ENCODE measurements at regions not wholly inside any gene's neighbourhood (a gene's known extent, or its start where the extent isn't known, plus 50 kb on each side); places are given as distances from the start of the nearest gene placed in this dataset.

DNA sequence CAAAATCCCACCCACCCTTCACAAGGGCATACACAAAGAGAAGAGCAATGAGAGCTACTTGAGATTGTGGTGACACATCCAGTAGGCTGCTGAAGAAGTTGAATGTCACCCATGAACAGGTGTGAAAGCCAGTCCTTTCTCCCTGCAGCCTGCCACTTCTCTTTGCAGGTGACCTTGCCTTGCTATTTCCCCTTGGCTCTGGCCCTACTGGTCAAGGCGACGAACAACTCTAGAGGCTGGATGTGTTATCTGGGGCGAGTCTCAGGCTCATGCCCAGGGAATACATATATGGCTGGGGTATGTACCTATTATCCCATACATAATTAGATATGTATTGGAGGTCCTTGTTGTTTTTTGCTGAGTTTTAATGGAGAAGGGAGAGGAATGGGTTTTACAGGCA is 70.2 kb upstream of the EGLN3 start:
- Mint-ChIP-seq H3K27ac (no peak overlapping the region), H3K36me3 (ENCODE audit: insufficient read depth) (no peaks in the 10 kb centered on the region), H3K27me3 (peaks cover 12% of the 10 kb centered on the region), H3K4me1 (ENCODE audit: low read depth) (peaks cover 14% of the 10 kb centered on the region), H3K4me3 (ENCODE audit: low read depth) (no peak overlapping the region), H3K9me3 (ENCODE audit: low read depth) (no peaks in the 10 kb centered on the region)
- no peak for DNase-seq (ENCODE audit: low spot score, unreplicated experiment)
- TF ChIP-seq, protein P1, sequence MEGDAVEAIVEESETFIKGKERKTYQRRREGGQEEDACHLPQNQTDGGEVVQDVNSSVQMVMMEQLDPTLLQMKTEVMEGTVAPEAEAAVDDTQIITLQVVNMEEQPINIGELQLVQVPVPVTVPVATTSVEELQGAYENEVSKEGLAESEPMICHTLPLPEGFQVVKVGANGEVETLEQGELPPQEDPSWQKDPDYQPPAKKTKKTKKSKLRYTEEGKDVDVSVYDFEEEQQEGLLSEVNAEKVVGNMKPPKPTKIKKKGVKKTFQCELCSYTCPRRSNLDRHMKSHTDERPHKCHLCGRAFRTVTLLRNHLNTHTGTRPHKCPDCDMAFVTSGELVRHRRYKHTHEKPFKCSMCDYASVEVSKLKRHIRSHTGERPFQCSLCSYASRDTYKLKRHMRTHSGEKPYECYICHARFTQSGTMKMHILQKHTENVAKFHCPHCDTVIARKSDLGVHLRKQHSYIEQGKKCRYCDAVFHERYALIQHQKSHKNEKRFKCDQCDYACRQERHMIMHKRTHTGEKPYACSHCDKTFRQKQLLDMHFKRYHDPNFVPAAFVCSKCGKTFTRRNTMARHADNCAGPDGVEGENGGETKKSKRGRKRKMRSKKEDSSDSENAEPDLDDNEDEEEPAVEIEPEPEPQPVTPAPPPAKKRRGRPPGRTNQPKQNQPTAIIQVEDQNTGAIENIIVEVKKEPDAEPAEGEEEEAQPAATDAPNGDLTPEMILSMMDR (IDR thresholded peaks at IDR 0.05; ENCODE audit: unreplicated experiment), result no peak

DNA sequence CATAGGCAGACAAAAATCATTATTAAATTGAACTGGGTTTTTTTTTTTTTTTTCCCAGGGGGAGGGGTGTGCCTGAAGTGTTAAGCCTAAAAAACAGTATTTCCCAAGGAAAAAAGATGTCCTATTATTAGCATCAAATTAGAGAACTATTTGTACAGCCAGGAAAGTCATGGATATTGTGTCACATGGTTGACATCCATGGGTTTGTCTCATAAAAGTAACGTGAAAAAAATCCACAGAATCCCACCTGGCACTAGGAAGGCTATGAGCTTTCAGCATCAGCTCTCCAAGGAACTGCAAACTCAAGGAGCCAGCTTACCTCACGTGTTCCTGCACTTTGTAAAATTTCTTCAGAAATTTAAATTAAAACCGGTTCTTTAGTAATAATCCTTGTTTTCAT is 69.1 kb upstream of the EGLN3 start:
- Mint-ChIP-seq H3K36me3 (ENCODE audit: insufficient read depth) (no peaks in the 10 kb centered on the region), H3K4me3 (ENCODE audit: low read depth) (no peak overlapping the region), H3K4me1 (ENCODE audit: low read depth) (peaks cover 14% of the 10 kb centered on the region)

DNA sequence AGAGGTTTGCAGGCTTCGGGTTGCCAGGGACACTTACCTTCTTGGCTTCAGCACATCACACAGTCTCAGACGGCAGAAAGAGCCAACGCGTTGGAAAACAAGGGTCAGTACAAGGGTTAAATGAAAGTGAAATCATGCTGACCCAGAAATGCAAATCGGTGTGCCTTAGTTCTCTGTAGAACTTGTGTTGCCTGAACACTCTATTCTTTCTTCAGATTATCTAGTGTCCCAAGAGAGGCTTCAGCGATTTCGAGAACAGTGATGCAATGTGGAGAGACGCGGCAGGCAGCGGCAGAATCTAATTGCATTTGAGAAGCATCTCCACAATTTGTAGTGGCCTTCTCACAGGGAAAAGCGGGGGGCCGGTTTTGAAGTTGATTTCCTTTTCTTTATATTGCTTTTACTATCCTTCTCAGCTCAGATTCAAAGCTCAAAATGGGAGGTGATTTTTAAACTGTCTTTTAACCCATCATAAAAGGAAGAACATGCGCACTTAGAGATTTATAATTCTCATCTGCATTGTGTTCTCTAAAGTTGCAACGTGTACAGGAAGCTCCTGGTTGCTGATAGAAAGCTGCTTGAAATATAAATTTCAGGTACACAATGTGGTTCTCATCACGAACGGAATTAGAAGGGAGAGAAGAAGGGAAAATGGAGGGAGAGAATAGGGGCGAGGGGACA is 67.8 kb upstream of the EGLN3 start:
- Mint-ChIP-seq H3K4me3 (ENCODE audit: low read depth) (no peak overlapping the region), H3K27ac (no peak overlapping the region), H3K9me3 (ENCODE audit: low read depth) (no peaks in the 10 kb centered on the region), H3K4me1 (ENCODE audit: low read depth) (peaks cover 2% of the 10 kb centered on the region), H3K27me3 (peaks cover 12% of the 10 kb centered on the region), H3K36me3 (ENCODE audit: insufficient read depth) (no peaks in the 10 kb centered on the region)
- TF ChIP-seq, protein P1 (IDR thresholded peaks at IDR 0.05; ENCODE audit: unreplicated experiment), result no peak
- DNase-seq (ENCODE audit: low spot score, unreplicated experiment), result no peak

More for the DNA sequence above, 69.1 kb upstream of the EGLN3 start:
- H3K27ac Mint-ChIP-seq, result no peak overlapping the region
- DNase-seq (ENCODE audit: low spot score, unreplicated experiment), result no peak
- H3K27me3 Mint-ChIP-seq, result peaks cover 12% of the 10 kb centered on the region
- TF ChIP-seq, protein P1 (IDR thresholded peaks at IDR 0.05; ENCODE audit: unreplicated experiment), result no peak
- no peaks in the 10 kb centered on the region for H3K9me3 Mint-ChIP-seq (ENCODE audit: low read depth)

DNA sequence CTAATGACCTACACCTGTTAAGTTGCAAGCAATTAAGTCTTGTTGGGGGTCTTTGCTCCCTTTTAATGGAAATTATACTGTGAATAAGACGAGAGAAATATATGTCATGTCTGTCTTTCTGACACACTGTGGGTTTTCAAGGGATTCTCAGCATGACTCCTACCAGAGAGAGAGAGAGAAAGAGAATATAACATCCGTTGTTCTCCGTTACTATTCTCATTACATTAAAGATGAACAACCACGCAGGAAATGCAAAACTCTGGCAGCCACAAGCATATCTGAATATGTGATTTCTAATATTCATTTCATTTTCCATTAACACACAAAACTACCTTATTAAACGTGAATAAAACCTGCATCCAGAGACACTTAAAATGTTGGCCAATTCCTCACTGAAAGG is 67.3 kb upstream of the EGLN3 start:
- H3K4me1 Mint-ChIP-seq (ENCODE audit: low read depth), result peaks cover 1% of the 10 kb centered on the region
- H3K27ac Mint-ChIP-seq, result no peak overlapping the region
- DNase-seq (ENCODE audit: low spot score, unreplicated experiment), result no peak
- no peaks in the 10 kb centered on the region for H3K36me3 Mint-ChIP-seq (ENCODE audit: insufficient read depth)
- H3K4me3 Mint-ChIP-seq (ENCODE audit: low read depth), result no peak overlapping the region
- peaks cover 12% of the 10 kb centered on the region for H3K27me3 Mint-ChIP-seq
- TF ChIP-seq, protein P1 (IDR thresholded peaks at IDR 0.05; ENCODE audit: unreplicated experiment), result no peak
- H3K9me3 Mint-ChIP-seq (ENCODE audit: low read depth), result no peaks in the 10 kb centered on the region

DNA sequence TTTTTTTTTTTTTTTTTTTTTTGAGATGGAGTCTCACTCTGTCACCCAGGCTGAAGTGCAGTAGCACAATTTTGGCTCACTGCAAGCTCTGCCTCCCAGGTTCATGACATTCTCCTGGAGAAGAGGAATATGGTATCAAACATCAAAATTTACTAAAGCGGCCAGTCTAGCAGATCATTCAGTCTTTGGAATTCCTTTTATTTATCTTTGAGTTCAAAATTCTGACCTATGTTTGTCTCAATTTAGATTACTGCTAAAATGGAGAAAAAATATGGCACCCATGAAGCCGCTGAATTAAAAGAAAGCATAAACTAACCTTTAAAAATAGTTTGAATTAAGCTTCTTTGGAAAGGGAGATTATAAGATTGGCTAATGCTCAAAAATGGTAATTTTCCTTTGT is 64.5 kb upstream of the EGLN3 start:
- H3K9me3 Mint-ChIP-seq (ENCODE audit: low read depth), result no peaks in the 10 kb centered on the region
- no peaks in the 10 kb centered on the region for H3K4me1 Mint-ChIP-seq (ENCODE audit: low read depth)
- TF ChIP-seq, protein P1 (IDR thresholded peaks at IDR 0.05; ENCODE audit: unreplicated experiment), result no peak
- H3K27ac Mint-ChIP-seq, result no peak overlapping the region
- H3K27me3 Mint-ChIP-seq, result peaks cover 12% of the 10 kb centered on the region
- no peaks in the 10 kb centered on the region for H3K36me3 Mint-ChIP-seq (ENCODE audit: insufficient read depth)
- no peak for DNase-seq (ENCODE audit: low spot score, unreplicated experiment)
- H3K4me3 Mint-ChIP-seq (ENCODE audit: low read depth), result no peak overlapping the region
